ENCODE measurements at regions not wholly inside any gene's neighbourhood (a gene's known extent, or its start where the extent isn't known, plus 50 kb on each side); places are given as distances from the start of the nearest gene placed in this dataset.

DNA sequence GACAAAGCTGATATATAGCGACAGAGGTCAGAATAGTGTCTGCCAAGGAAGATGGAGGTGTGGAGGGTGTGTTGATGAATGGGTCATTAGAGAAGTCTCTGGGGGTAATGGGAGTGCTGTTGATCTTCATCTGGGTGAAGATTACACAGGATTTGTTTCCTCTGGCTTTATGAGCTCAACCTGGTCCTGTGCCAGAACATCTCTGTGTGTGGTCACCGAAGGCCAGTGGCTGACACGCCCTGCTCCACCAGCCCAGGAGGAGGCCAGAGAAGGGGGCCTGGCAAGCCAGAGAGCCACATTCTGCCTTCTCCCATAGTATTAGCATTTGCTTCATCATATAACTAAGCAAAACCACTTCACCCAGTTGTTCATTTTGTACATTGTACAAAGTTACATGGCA, 121.1 kb downstream of the ZNF621 start:
- no peak overlapping the region for H3K4me3 Mint-ChIP-seq
- no peak overlapping the region for H3K27ac Mint-ChIP-seq
- TF ChIP-seq CTCF (conservative IDR thresholded peaks at IDR 0.05) = no peak
- no peak for DNase-seq (ENCODE audit: extremely low spot score, unreplicated experiment)
- peaks cover 8% of the 10 kb centered on the region for H3K27me3 Mint-ChIP-seq
- peaks cover 7% of the 10 kb centered on the region for H3K9me3 Mint-ChIP-seq
- H3K4me1 Mint-ChIP-seq (ENCODE audit: unreplicated experiment) = peaks cover 4% of the 10 kb centered on the region
- H3K36me3 Mint-ChIP-seq = no peaks in the 10 kb centered on the region

DNA sequence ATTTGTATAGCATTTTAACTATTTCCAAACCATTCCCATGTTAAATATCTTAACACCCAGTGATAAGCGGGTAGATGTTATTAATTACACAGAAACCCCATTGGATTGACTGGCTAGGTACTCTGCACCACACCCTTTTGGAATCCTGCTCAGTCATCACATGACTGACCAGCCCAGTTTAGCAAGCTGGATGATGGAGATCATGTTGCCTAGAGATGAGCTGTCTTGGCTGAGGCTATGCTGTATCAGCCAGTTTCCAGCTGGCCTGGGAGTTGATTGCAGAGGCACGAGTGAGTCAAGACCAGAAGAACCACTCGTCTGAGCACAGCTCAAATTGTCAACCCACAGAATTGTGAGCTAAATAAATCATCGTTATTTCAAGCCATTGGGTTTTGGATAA, 124.6 kb downstream of the ZNF621 start:
- DNase-seq (ENCODE audit: extremely low spot score, unreplicated experiment) = no peak
- H3K27ac Mint-ChIP-seq = peak overlapping the region; percentile 84
- no peaks in the 10 kb centered on the region for H3K36me3 Mint-ChIP-seq
- peak overlapping the region; percentile 13 for H3K4me3 Mint-ChIP-seq
- no peaks in the 10 kb centered on the region for H3K27me3 Mint-ChIP-seq
- H3K4me1 Mint-ChIP-seq (ENCODE audit: unreplicated experiment) = peaks cover 4% of the 10 kb centered on the region
- H3K9me3 Mint-ChIP-seq = peaks cover 7% of the 10 kb centered on the region
- TF ChIP-seq CTCF (conservative IDR thresholded peaks at IDR 0.05) = no peak

DNA sequence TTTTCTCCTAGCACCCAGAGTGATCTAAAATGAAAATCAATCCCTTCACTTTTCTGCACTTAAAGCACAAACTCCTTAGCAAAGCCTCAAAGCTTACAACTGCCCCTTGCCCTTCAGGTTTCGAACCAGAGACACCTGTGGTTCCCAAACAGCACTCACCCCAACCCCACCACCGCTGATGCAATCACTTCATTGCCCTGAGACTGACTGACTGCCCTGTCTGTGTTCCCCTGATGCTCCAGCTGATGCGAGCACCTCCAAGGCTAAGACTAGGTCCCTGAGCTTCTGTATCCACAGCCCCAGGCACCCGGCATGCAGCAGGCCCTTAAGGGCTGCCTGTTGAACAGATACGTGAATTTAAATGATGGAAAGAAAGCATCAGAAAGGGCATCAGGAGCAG, 127.3 kb downstream of the ZNF621 start:
- Mint-ChIP-seq H3K4me1 (ENCODE audit: unreplicated experiment) (no peaks in the 10 kb centered on the region), H3K9me3 (peaks cover 7% of the 10 kb centered on the region), H3K27ac (no peak overlapping the region), H3K36me3 (no peaks in the 10 kb centered on the region), H3K4me3 (no peak overlapping the region), H3K27me3 (peaks cover 4% of the 10 kb centered on the region)
- no peak for TF ChIP-seq CTCF (conservative IDR thresholded peaks at IDR 0.05)
- DNase-seq (ENCODE audit: extremely low spot score, unreplicated experiment) = no peak

DNA sequence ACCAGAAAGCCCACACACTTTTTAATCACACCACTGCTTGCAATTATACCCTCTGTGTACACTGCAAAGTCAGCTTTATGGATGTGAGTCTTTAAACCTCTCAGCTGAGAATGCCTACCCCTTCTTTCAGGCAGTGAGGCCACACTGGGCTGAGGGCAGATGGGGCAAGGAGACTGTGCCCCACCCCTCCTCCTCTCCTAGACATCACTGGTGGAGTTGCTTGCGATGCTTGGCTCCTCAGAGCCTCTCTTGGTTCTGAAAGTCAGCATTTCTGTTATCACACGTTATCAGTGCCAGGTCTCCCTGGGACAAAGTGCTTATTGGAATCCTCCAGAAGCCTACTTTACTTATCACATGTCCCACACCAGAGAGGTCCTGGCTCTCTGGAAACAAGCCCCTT, 128.2 kb downstream of the ZNF621 start:
- H3K4me1 Mint-ChIP-seq (ENCODE audit: unreplicated experiment) = no peaks in the 10 kb centered on the region

DNA sequence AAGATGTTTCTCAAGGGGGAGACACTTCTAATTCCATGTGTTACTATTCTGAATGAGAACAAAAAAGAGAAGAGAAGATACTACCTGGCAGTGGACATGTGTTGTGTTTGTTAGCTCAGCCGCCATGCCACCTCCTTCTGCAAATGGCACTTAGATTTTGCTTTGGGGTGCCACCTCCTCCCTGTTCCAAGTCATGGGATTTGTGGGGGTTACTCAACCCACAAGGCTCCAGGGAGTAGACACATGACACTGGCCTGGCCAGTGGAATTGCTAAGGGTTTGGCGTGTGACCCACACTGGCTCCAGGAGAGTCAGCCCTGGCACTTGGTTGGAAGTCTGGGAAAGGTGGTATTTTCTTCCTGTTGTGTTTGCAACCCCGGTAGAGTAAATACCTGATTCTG, 129.1 kb downstream of the ZNF621 start:
- no peak for DNase-seq (ENCODE audit: extremely low spot score, unreplicated experiment)
- peaks cover 7% of the 10 kb centered on the region for H3K9me3 Mint-ChIP-seq
- no peaks in the 10 kb centered on the region for H3K4me1 Mint-ChIP-seq (ENCODE audit: unreplicated experiment)
- no peak for TF ChIP-seq CTCF (conservative IDR thresholded peaks at IDR 0.05)
- no peak overlapping the region for H3K27ac Mint-ChIP-seq
- H3K36me3 Mint-ChIP-seq = no peaks in the 10 kb centered on the region
- H3K4me3 Mint-ChIP-seq = no peak overlapping the region
- H3K27me3 Mint-ChIP-seq = peaks cover 5% of the 10 kb centered on the region

More for the DNA sequence above, 128.2 kb downstream of the ZNF621 start:
- DNase-seq (ENCODE audit: extremely low spot score, unreplicated experiment) = no peak
- Mint-ChIP-seq H3K4me3 (no peak overlapping the region), H3K36me3 (no peaks in the 10 kb centered on the region), H3K27ac (no peak overlapping the region), H3K27me3 (peaks cover 5% of the 10 kb centered on the region), H3K9me3 (peaks cover 7% of the 10 kb centered on the region)
- TF ChIP-seq CTCF (conservative IDR thresholded peaks at IDR 0.05) = no peak

DNA sequence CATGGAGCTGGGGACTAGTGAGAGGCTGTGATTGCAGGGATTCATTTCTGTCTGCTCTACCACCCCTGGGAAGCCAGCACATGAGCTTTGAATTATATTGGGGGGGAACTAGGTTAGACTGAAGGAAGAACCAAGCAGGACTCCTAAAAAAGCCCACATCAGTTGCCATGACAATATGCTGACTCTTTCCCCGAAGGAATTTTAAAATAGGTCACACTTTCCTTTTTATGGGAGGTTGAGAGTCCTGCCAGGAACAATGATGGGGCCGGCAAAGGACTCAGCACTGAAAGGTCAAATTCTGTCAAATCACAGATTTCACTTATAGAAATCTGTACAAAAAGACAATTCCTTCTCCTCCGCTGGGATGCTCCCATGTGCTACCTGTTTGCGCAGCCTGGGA, 130.8 kb downstream of the ZNF621 start:
- no peaks in the 10 kb centered on the region for H3K9me3 Mint-ChIP-seq
- no peaks in the 10 kb centered on the region for H3K36me3 Mint-ChIP-seq
- H3K4me1 Mint-ChIP-seq (ENCODE audit: unreplicated experiment) = no peaks in the 10 kb centered on the region
- TF ChIP-seq CTCF (conservative IDR thresholded peaks at IDR 0.05) = no peak
- no peak overlapping the region for H3K4me3 Mint-ChIP-seq
- H3K27ac Mint-ChIP-seq = no peak overlapping the region
- no peak for DNase-seq (ENCODE audit: extremely low spot score, unreplicated experiment)
- H3K27me3 Mint-ChIP-seq = peaks cover 5% of the 10 kb centered on the region

Measured in type B pancreatic cell (in vitro differentiated cells).